ENCODE measurements at regions not wholly inside any gene's neighbourhood (a gene's known extent, or its start where the extent isn't known, plus 50 kb on each side); places are given as distances from the start of the nearest gene placed in this dataset.

- TF ChIP-seq CTCF (conservative IDR thresholded peaks at IDR 0.05; ENCODE audit: low read depth, low read length) (no peak), EZH2 (IDR thresholded peaks at IDR 0.05; ENCODE audit: borderline replicate concordance, low read depth, low read length, poor library complexity, severe bottlenecking) (no peak)
These were observed 209.8 kb upstream of the SLIT2 start for GRCh38 chr4:20041839-20042407.
